Progenitor cell of endocrine pancreas (in vitro differentiated cells): ENCODE measurements at regions not wholly inside any gene's neighbourhood (a gene's known extent, or its start where the extent isn't known, plus 50 kb on each side); places are given as distances from the start of the nearest gene placed in this dataset.

Experiments
- DNase-seq: peaks from one replicate; pipeline ENCODE4 v3.0.0; 2021; ENCODE audit warnings: low spot score; ENCODE audit not compliant: unreplicated experiment
- H3K27ac Mint-ChIP-seq: 2 replicates; pipeline ENCODE4 v1.8.0; 2021; ENCODE audit warnings: mild to moderate bottlenecking, moderate library complexity, mixed read lengths
- H3K27me3 Mint-ChIP-seq: 2 replicates; pipeline ENCODE4 v1.8.0; 2021; ENCODE audit warnings: mixed read lengths
- H3K36me3 Mint-ChIP-seq: 2 replicates; pipeline ENCODE4 v1.8.0; 2022; ENCODE audit warnings: mixed read lengths; ENCODE audit not compliant: insufficient read depth
- H3K4me1 Mint-ChIP-seq: 2 replicates; pipeline ENCODE4 v1.8.0; 2021; ENCODE audit warnings: low read depth, mixed read lengths
- H3K4me3 Mint-ChIP-seq: 2 replicates; pipeline ENCODE4 v1.8.0; 2021; ENCODE audit warnings: low read depth, mild to moderate bottlenecking, moderate library complexity, mixed read lengths
- H3K9me3 Mint-ChIP-seq: 2 replicates; pipeline ENCODE4 v1.8.0; 2021; ENCODE audit warnings: low read depth, mixed read lengths
- CTCF ChIP-seq: fragments of 200-600 bp; sonication (generic); IDR thresholded peaks from one replicate; pipeline ENCODE4 v1.5.0; 2021; ENCODE audit warnings: antibody characterized with exemption, mild to moderate bottlenecking; ENCODE audit not compliant: unreplicated experiment

DNA sequence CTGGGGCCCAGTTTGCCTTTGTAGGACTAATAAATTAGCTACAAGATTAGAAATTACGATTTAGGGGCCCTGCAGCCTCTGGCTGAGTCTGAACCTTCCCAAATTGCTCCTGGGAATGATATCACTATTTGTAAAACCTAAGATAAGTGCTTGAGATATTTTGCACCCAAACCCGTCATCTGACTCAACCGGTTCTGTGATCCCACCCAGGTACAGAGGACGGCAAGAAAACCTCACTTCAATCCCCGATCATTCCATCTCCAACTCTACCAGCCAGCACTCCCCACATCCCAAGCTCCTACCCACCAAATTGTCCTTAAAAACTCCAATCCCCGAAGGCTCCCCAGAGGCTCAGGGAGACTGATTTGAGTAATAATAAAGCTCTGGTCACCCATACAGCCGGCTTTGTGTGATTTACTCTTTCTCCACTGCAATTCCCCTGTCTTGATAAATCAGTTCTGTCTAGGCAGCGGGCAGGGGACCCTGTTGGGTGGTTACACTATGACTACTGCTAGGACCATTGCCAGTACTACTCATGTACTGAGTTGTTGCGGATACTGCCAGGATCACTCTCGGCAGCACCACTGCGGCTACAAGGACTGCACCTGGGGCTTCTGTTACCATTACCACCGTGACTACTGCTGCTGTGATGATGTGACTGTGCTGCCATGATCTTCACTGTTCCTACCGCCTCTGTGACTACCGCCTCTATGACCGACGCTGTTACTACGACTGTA, 73.1 kb downstream of the IRF8 start:
- H3K9me3 Mint-ChIP-seq: peaks cover 7% of the 10 kb centered on the region
- no peak for DNase-seq
- H3K4me1 Mint-ChIP-seq: peaks cover 30% of the 10 kb centered on the region
- H3K36me3 Mint-ChIP-seq: peaks cover 2% of the 10 kb centered on the region
- no peak overlapping the region for H3K27ac Mint-ChIP-seq
- peaks cover 22% of the 10 kb centered on the region for H3K27me3 Mint-ChIP-seq
- no peak overlapping the region for H3K4me3 Mint-ChIP-seq
- no peak for TF ChIP-seq CTCF

DNA sequence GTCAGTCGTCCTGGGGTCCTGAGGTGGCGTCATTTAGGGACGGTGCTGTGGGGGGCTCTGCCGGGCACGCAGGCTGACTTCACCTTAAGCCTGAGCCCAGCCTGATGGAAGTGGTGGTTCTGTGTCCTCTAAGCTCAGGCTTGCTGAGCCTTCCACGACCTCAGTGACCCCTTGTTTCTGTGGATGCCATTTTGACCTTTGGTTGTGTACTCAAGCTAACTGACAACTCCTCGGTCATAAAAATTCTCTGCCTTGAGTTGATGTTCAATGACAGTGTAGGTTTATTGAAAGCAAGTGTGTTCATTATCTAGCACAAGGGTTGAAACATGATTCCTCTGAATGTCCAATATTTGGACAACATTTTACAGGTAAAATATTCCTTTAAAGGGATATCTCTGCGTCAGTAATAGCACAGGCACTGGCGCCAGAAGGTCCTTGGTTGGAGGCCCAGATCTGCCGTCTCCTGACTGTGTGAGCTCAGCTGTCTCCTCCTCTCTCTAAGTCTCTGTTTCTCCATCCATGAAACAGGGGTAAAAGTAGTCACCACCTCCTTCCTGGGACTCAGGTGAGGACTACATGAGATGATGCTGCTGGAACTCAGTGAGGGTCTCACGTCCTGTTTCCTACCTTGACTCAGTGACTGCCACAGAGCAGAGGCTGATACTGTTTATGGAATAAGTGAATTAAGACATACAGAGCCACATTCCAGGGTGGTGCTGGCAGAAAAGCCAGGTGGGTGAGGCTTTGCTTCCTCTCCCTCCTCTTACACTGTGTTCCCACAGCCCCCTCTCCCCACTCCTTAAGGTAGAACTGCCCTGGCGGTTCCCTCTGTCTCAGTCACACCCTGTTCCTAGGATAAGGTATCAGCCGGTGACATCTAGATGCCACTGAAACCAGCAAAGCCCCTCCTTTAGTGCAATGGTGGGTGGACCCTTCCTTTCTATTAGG, 75.7 kb downstream of the IRF8 start:
- Mint-ChIP-seq H3K4me3 (peak overlapping the region; percentile 29), H3K9me3 (peaks cover 7% of the 10 kb centered on the region), H3K27me3 (peaks cover 13% of the 10 kb centered on the region), H3K36me3 (peaks cover 2% of the 10 kb centered on the region), H3K27ac (peak overlapping the region; percentile 87), H3K4me1 (peaks cover 25% of the 10 kb centered on the region)
- no peak for TF ChIP-seq CTCF
- DNase-seq: no peak

DNA sequence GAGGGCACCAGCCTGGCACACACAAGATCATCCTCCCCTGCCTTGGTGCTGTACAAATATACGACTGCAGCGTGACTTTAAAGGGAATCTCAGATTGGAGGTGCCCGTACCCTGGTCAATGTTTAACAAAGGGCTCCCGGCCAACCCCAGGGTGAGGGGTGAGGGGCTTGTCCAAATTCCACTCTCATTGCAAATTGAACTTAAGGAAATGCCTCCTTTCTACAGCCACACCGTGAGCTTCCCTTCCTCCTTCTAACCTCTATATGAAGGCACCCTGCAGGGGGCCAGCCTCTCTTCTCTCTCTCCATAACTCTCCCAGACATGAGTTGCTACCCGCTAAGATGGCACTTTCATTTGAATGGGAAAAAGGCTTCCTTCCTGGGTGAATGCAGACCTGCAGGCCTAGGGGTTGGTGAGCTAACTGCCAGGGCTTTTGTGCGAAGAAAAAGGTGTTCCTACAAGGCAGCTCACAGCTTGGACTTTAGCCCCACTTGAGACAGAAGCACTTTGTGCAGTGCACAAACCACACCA, 76.6 kb downstream of the IRF8 start:
- Mint-ChIP-seq H3K4me1 (peaks cover 25% of the 10 kb centered on the region), H3K36me3 (peaks cover 2% of the 10 kb centered on the region), H3K27ac (peak overlapping the region; percentile 62), H3K4me3 (peak overlapping the region; percentile 29), H3K27me3 (peaks cover 10% of the 10 kb centered on the region), H3K9me3 (peaks cover 7% of the 10 kb centered on the region)
- TF ChIP-seq CTCF: no peak
- no peak for DNase-seq

DNA sequence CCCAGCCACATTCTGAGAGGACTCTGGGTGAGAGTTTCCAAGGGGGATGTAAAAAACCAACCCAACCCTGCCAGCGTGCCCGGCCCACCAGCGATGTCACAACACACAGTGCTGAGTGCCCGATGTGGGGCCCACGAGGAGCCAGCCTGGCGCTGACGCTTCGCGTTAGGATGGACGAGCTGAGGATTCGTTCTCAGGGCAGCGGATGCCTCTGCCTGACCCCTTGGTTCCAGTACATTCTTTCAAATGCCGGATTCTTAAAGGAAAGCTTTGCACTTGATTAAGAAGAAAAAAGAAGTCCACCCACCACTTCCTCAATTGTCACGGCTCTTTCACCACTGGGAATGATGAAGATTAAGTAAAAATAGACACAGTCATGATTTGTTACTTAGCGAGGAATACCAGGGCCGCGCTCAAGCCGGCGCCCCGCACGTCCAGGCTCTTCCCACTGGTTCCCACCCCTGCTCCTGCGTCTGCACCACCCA, 79.4 kb downstream of the IRF8 start:
- Mint-ChIP-seq H3K36me3 (peaks cover 2% of the 10 kb centered on the region), H3K9me3 (peaks cover 4% of the 10 kb centered on the region), H3K27ac (no peak overlapping the region), H3K27me3 (peaks cover 20% of the 10 kb centered on the region), H3K4me1 (peaks cover 22% of the 10 kb centered on the region), H3K4me3 (no peak overlapping the region)
- TF ChIP-seq CTCF: no peak
- DNase-seq: no peak

DNA sequence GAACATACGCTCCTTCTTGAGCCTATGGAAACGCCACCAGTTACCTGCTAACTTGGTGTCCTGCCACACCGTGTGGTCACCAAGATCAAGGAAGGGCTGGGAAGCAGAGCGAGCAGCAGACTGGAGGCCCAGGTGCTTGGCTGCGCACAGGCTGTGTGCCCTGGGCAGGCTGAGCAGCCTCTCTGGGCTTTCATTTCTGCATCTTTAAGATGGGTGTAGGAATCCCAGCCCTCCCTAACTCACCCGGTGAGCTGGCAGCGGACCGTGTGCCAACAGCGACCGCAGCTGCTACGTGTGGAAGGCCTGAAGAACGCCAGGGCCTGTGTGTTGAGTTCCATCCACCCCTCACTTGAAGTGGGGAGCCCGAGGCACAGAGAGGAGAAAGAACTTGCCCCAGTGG, 80.0 kb downstream of the IRF8 start:
- no peak for TF ChIP-seq CTCF
- DNase-seq: no peak
- H3K4me1 Mint-ChIP-seq: peaks cover 22% of the 10 kb centered on the region
- peaks cover 2% of the 10 kb centered on the region for H3K36me3 Mint-ChIP-seq
- H3K27ac Mint-ChIP-seq: no peak overlapping the region
- H3K9me3 Mint-ChIP-seq: peaks cover 2% of the 10 kb centered on the region
- no peak overlapping the region for H3K4me3 Mint-ChIP-seq
- peaks cover 20% of the 10 kb centered on the region for H3K27me3 Mint-ChIP-seq
